ENCODE measurements at regions not wholly inside any gene's neighbourhood (a gene's known extent, or its start where the extent isn't known, plus 50 kb on each side); places are given as distances from the start of the nearest gene placed in this dataset.
A peak's percentile ranks its signal among the peaks of the same experiment; 100 is the strongest.

- peak; percentile 51 for DNase-seq (ENCODE audit: low read depth)
- no peak for TF ChIP-seq CTCF (IDR thresholded peaks at IDR 0.05; ENCODE audit: control insufficient read depth, insufficient read depth, low read depth, low read length, missing control alignments)
- peak overlapping the region; percentile 11 for H3K4me3 ChIP-seq (ENCODE audit: control insufficient read depth, low read depth, low read length)
Observed at GRCh38 chr15:56805466-56806147, 72.3 kb upstream of the ZNF280D start.

DNA sequence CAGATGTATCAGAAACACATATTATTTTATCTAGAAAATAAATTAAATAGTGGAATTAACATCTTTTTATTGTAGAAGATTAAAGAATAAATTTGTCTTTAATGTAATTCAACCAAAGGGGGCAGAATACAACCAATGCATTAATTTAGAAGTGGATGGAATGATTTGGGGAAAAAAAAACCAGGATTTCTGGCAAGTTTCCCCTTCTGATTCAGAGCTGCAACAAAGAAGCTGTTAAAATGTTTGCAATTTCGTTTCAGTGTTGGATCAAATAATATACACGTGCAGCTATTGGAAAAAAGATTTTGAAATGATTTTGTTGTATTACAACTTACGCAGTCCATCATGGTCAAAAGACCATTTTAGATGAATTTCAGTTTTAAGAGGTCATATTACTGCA is 71.6 kb upstream of the ZNF280D start:
- H3K4me3 ChIP-seq (ENCODE audit: control insufficient read depth, low read depth, low read length) = no peak overlapping the region
- TF ChIP-seq CTCF (IDR thresholded peaks at IDR 0.05; ENCODE audit: control insufficient read depth, insufficient read depth, low read depth, low read length, missing control alignments) = no peak
- no peak for DNase-seq (ENCODE audit: low read depth)

DNA sequence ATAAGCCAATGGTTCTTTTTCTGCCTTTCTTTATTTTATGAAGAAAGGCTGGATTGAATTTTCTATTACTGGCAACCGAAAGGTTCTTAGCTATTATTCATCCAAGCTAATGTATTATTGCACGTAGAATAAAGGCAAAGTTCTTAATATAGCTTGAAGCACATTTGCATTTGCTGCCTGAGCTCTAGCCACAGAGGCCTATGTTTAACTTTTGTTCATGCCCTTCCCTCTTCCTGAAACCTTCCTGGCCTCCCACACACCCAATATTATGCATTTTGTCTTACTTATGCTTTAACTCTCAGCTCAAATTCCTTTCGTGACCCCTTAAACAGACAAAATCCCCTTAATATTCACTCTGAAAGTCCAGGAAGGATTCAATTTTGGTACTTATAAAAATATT is 71.0 kb upstream of the ZNF280D start:
- no peak for TF ChIP-seq CTCF (IDR thresholded peaks at IDR 0.05; ENCODE audit: control insufficient read depth, insufficient read depth, low read depth, low read length, missing control alignments)
- no peak for DNase-seq (ENCODE audit: low read depth)
- H3K4me3 ChIP-seq (ENCODE audit: control insufficient read depth, low read depth, low read length) = no peak overlapping the region

DNA sequence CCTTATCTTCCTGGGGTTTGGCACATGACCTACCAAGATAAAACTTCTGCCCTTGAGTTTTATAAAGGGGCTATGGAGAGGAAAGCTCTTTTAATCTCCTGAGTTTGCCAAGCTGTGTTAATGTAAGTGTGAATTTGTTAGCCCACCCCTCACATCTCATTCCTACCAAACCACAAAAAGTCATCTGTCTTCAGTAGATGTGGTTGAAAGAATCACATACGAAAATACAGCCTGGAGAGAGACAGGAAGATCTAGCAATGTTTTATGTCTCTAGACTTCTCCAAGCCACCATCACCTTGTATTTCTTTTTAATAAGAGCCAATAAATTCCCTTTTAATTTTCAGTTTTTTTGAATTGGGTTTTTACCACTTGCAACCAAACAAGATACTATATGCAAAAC is 68.9 kb upstream of the ZNF280D start:
- no peak for DNase-seq (ENCODE audit: low read depth)
- no peak overlapping the region for H3K4me3 ChIP-seq (ENCODE audit: control insufficient read depth, low read depth, low read length)
- TF ChIP-seq CTCF (IDR thresholded peaks at IDR 0.05; ENCODE audit: control insufficient read depth, insufficient read depth, low read depth, low read length, missing control alignments) = no peak

- no peak for TF ChIP-seq CTCF (IDR thresholded peaks at IDR 0.05; ENCODE audit: control insufficient read depth, insufficient read depth, low read depth, low read length, missing control alignments)
- H3K4me3 ChIP-seq (ENCODE audit: control insufficient read depth, low read depth, low read length) = no peak overlapping the region
- no peak for DNase-seq (ENCODE audit: low read depth)
Observed at GRCh38 chr15:56798639-56799038, 65.3 kb upstream of the ZNF280D start.

GRCh38 chr15:56797720-56798275 is 64.5 kb upstream of the ZNF280D start:
- DNase-seq (ENCODE audit: low read depth) = no peak
- no peak for TF ChIP-seq CTCF (IDR thresholded peaks at IDR 0.05; ENCODE audit: control insufficient read depth, insufficient read depth, low read depth, low read length, missing control alignments)
- H3K4me3 ChIP-seq (ENCODE audit: control insufficient read depth, low read depth, low read length) = no peak overlapping the region

All from AG09309 (cell line).